ENCODE measurements at regions not wholly inside any gene's neighbourhood (a gene's known extent, or its start where the extent isn't known, plus 50 kb on each side); places are given as distances from the start of the nearest gene placed in this dataset.

DNA sequence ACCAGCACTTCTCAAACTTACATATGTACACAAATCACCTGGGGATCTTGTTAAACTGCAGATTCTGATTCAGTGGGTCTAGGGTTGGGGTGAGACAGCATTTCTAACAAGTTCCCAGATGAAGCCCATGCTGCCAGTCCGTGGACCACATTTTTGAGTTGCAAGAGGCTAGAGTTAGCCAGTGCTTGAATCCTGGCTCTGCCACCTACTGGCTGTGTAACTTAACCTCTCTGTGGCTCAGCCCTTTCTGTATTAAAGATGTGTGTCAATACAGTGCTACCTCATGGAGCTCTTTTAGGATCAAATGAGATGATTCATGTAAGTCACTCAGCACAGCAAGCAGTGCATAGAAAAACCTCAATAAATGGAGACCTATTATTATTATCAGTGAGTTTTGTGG lies 90.2 kb upstream of the ISX start:
- Mint-ChIP-seq H3K4me1 (ENCODE audit: low read depth) (no peaks in the 10 kb centered on the region), H3K4me3 (no peak overlapping the region), H3K27ac (no peak overlapping the region), H3K9me3 (peaks cover 15% of the 10 kb centered on the region), H3K36me3 (ENCODE audit: low read depth) (no peaks in the 10 kb centered on the region), H3K27me3 (ENCODE audit: insufficient read depth) (no peaks in the 10 kb centered on the region)
- DNase-seq (ENCODE audit: low spot score) = no peak
- intact Hi-C loops (cut with micrococcal nuclease) = no loop called here

- no peak overlapping the region for H3K27ac Mint-ChIP-seq
- DNase-seq (ENCODE audit: low spot score) = no peak
- H3K9me3 Mint-ChIP-seq = peaks cover 15% of the 10 kb centered on the region
- H3K27me3 Mint-ChIP-seq (ENCODE audit: insufficient read depth) = no peaks in the 10 kb centered on the region
- intact Hi-C loops (cut with micrococcal nuclease) = no loop called here
- H3K36me3 Mint-ChIP-seq (ENCODE audit: low read depth) = no peaks in the 10 kb centered on the region
- H3K4me3 Mint-ChIP-seq = no peak overlapping the region
- H3K4me1 Mint-ChIP-seq (ENCODE audit: low read depth) = no peaks in the 10 kb centered on the region
Measured at GRCh38 chr22:34976474-34976873, 89.5 kb upstream of the ISX start.

DNA sequence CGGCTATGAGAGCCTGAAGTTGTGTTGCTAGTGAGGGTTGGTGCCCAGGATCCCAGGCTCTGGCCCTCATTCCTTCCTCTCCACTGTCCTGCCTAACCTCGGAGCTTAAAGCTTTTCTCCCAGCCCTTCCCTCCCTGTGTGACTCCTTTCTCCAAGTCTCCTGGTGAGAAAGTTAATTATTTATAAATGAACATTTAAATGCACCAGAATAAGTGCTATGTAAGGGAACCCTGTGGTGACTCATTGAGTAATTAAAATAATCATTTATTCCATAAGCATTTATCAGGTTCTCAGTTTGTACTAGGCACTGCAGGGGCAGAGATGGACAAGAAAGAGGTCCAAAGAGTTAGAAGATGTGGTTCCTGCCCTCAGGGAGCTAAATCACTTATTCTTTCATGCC lies 89.1 kb upstream of the ISX start:
- no peak overlapping the region for H3K4me3 Mint-ChIP-seq
- H3K9me3 Mint-ChIP-seq = peaks cover 15% of the 10 kb centered on the region
- no peaks in the 10 kb centered on the region for H3K27me3 Mint-ChIP-seq (ENCODE audit: insufficient read depth)
- intact Hi-C loops (cut with micrococcal nuclease) = no loop called here
- H3K4me1 Mint-ChIP-seq (ENCODE audit: low read depth) = no peaks in the 10 kb centered on the region
- H3K27ac Mint-ChIP-seq = no peak overlapping the region
- DNase-seq (ENCODE audit: low spot score) = no peak
- H3K36me3 Mint-ChIP-seq (ENCODE audit: low read depth) = no peaks in the 10 kb centered on the region

GRCh38 chr22:34986523-34986922 lies 79.4 kb upstream of the ISX start:
- Mint-ChIP-seq H3K4me1 (ENCODE audit: low read depth) (no peaks in the 10 kb centered on the region), H3K9me3 (peaks cover 21% of the 10 kb centered on the region)

DNA sequence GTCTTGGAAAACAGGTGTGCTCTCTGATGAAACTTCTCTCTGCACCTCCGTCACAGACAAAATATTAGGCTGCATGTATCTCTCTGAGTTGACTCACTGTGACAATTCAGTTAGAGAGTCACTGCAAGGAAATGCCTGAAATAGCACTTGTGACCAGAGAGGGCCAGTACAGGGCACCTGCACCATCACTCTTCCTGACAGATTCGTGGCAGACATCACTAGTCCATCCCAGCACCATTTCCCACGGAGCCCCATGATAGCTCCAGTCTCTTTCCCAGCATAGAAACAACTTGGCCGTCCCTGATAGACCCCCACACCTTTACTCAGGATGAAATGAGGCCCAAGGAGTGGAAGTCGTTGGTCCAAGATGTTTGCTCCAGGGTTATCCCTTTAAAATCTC lies 73.3 kb upstream of the ISX start:
- Mint-ChIP-seq H3K27me3 (ENCODE audit: insufficient read depth) (peaks cover 3% of the 10 kb centered on the region), H3K9me3 (peaks cover 4% of the 10 kb centered on the region), H3K27ac (no peak overlapping the region), H3K4me1 (ENCODE audit: low read depth) (no peaks in the 10 kb centered on the region), H3K36me3 (ENCODE audit: low read depth) (no peaks in the 10 kb centered on the region), H3K4me3 (no peak overlapping the region)
- DNase-seq (ENCODE audit: low spot score) = no peak
- intact Hi-C loops (cut with micrococcal nuclease) = no loop called here

More at GRCh38 chr22:34986523-34986922, 79.4 kb upstream of the ISX start:
- no peak overlapping the region for H3K27ac Mint-ChIP-seq
- intact Hi-C loops (cut with micrococcal nuclease) = no loop called here
- no peak overlapping the region for H3K4me3 Mint-ChIP-seq
- H3K27me3 Mint-ChIP-seq (ENCODE audit: insufficient read depth) = no peaks in the 10 kb centered on the region
- no peak for DNase-seq (ENCODE audit: low spot score)
- no peaks in the 10 kb centered on the region for H3K36me3 Mint-ChIP-seq (ENCODE audit: low read depth)

DNA sequence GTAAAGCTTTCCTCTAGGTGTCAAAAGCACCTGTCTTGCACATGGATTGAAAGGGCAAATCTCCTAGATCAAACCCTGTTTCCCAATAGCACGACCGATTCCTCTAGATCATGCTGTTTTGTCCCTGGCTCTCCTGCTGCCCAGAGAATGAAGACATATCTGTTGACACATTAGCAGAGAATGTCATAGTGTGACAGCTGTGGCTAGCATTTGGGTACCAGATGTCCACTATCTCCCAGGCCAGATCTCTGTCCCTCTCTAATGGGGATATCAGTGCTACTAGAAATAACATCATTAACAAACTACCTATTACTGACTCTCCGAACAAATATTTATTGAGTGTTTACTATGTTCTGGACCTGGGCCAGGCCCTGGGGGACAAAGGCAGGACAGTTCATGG lies 72.4 kb upstream of the ISX start:
- Mint-ChIP-seq H3K27me3 (ENCODE audit: insufficient read depth) (peaks cover 3% of the 10 kb centered on the region), H3K27ac (no peak overlapping the region), H3K36me3 (ENCODE audit: low read depth) (no peaks in the 10 kb centered on the region), H3K4me1 (ENCODE audit: low read depth) (no peaks in the 10 kb centered on the region), H3K9me3 (peaks cover under 1% of the 10 kb centered on the region), H3K4me3 (no peak overlapping the region)
- DNase-seq (ENCODE audit: low spot score) = no peak
- intact Hi-C loops (cut with micrococcal nuclease) = no loop called here

- no peak overlapping the region for H3K4me3 Mint-ChIP-seq
- no peaks in the 10 kb centered on the region for H3K36me3 Mint-ChIP-seq (ENCODE audit: low read depth)
- intact Hi-C loops (cut with micrococcal nuclease) = no loop called here
- H3K9me3 Mint-ChIP-seq = no peaks in the 10 kb centered on the region
- peaks cover 3% of the 10 kb centered on the region for H3K27me3 Mint-ChIP-seq (ENCODE audit: insufficient read depth)
- no peak for DNase-seq (ENCODE audit: low spot score)
- no peak overlapping the region for H3K27ac Mint-ChIP-seq
- no peaks in the 10 kb centered on the region for H3K4me1 Mint-ChIP-seq (ENCODE audit: low read depth)
Measured at GRCh38 chr22:34997633-34998299, 68.2 kb upstream of the ISX start.

DNA sequence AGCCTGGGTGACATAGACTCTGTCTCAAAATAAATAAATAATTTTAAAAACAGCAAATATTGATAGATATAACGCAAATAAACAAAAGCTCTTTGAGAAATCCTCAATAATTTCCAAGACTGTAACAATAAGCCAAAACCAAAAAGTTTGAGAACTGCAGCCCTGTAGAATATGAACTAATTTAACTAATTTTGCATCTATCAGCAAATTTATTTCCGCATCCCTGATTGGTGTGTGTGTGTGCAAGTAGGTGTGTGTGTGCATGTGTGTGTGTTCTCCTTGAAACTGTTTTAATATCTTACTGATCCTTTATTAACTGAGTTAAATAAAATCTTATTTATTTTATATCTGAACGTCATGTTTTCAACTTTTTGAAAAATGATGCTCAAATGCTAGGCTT lies 67.0 kb upstream of the ISX start:
- intact Hi-C loops (cut with micrococcal nuclease) = no loop called here
- DNase-seq (ENCODE audit: low spot score) = no peak
- Mint-ChIP-seq H3K4me1 (ENCODE audit: low read depth) (no peaks in the 10 kb centered on the region), H3K9me3 (no peaks in the 10 kb centered on the region), H3K27ac (no peak overlapping the region), H3K4me3 (no peak overlapping the region), H3K36me3 (ENCODE audit: low read depth) (no peaks in the 10 kb centered on the region), H3K27me3 (ENCODE audit: insufficient read depth) (peaks cover 2% of the 10 kb centered on the region)

- no peak for DNase-seq (ENCODE audit: low spot score)
- H3K4me3 Mint-ChIP-seq = no peak overlapping the region
- no peaks in the 10 kb centered on the region for H3K9me3 Mint-ChIP-seq
- no peak overlapping the region for H3K27ac Mint-ChIP-seq
- no peaks in the 10 kb centered on the region for H3K4me1 Mint-ChIP-seq (ENCODE audit: low read depth)
- intact Hi-C loops (cut with micrococcal nuclease) = no loop called here
- H3K27me3 Mint-ChIP-seq (ENCODE audit: insufficient read depth) = peaks cover 3% of the 10 kb centered on the region
- H3K36me3 Mint-ChIP-seq (ENCODE audit: low read depth) = no peaks in the 10 kb centered on the region
Measured at GRCh38 chr22:35008213-35008612, 57.7 kb upstream of the ISX start.

DNA sequence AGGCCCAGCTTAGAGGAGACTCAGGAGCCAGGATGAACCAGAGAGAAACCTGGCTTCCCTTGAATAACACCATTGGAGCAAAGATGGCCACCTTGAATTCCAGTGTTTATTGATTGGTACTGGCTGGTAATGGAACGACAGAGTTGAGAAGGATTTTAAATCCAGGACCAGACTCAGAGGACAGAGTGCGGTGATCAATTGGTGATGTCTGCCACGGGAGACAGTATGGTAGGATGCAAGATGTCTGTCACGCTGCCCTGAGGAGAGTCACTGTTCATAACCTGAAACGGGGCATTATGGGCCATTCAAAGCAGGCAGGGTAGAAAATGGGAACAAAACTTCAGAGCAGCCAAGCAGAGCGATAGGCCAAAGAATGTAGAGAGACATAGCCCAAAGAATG lies 55.4 kb upstream of the ISX start:
- H3K27me3 Mint-ChIP-seq (ENCODE audit: insufficient read depth) = peaks cover 3% of the 10 kb centered on the region
- no peak overlapping the region for H3K4me3 Mint-ChIP-seq
- H3K9me3 Mint-ChIP-seq = no peaks in the 10 kb centered on the region
- no peak overlapping the region for H3K27ac Mint-ChIP-seq
- no peak for DNase-seq (ENCODE audit: low spot score)
- H3K36me3 Mint-ChIP-seq (ENCODE audit: low read depth) = no peaks in the 10 kb centered on the region
- H3K4me1 Mint-ChIP-seq (ENCODE audit: low read depth) = no peaks in the 10 kb centered on the region
- intact Hi-C loops (cut with micrococcal nuclease) = no loop called here

DNA sequence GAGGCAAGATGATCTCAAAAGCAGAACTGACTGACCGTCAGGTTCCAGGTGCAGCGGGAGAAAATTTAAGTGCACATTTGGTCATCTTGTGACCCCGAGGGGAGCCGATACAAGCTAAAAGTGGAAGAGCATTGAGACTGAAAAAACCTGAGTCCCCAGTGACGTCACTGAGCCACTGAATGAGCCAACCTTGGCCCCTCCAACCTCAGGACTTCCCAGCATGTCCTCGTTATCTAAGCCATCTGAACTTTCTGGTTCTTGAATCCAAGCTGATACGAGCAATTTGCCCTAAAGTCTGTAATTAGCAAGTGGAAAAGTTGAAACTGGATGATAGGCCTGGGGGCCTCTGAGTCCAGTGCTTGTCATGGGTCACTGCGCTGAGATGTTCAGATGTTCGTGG lies 51.1 kb upstream of the ISX start:
- Mint-ChIP-seq H3K4me3 (no peak overlapping the region), H3K27me3 (ENCODE audit: insufficient read depth) (no peaks in the 10 kb centered on the region), H3K27ac (no peak overlapping the region), H3K36me3 (ENCODE audit: low read depth) (no peaks in the 10 kb centered on the region), H3K4me1 (ENCODE audit: low read depth) (no peaks in the 10 kb centered on the region), H3K9me3 (no peaks in the 10 kb centered on the region)
- DNase-seq (ENCODE audit: low spot score) = no peak
- intact Hi-C loops (cut with micrococcal nuclease) = no loop called here
